ENCODE measurements at regions not wholly inside any gene's neighbourhood (a gene's known extent, or its start where the extent isn't known, plus 50 kb on each side); places are given as distances from the start of the nearest gene placed in this dataset.

DNA sequence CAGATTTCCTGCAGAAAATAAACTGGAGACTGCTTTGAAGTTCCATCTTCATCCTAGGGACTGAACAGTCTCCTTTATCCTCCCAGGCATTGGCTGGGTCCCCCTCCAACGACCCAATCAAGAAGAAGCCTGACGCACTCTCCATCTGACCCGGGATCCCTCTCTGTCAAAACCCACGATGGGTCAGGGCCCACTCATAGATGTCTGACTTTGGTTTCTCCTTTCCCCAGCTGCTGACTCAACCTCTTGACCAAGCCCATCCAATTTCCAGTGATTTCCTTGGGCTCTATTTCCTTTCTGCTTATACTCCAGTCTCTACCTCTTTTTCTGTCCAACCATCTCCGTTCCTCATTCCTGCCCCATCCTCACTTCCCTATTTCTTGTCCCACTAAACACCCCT lies 189.7 kb downstream of the MIAT start:
- no peak for TF ChIP-seq POLR2A (IDR thresholded peaks at IDR 0.05)
- TF ChIP-seq, protein P1, sequence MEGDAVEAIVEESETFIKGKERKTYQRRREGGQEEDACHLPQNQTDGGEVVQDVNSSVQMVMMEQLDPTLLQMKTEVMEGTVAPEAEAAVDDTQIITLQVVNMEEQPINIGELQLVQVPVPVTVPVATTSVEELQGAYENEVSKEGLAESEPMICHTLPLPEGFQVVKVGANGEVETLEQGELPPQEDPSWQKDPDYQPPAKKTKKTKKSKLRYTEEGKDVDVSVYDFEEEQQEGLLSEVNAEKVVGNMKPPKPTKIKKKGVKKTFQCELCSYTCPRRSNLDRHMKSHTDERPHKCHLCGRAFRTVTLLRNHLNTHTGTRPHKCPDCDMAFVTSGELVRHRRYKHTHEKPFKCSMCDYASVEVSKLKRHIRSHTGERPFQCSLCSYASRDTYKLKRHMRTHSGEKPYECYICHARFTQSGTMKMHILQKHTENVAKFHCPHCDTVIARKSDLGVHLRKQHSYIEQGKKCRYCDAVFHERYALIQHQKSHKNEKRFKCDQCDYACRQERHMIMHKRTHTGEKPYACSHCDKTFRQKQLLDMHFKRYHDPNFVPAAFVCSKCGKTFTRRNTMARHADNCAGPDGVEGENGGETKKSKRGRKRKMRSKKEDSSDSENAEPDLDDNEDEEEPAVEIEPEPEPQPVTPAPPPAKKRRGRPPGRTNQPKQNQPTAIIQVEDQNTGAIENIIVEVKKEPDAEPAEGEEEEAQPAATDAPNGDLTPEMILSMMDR (IDR thresholded peaks at IDR 0.05) = no peak

Measured in vagina (tissue), 2 donors.